Loucy (cell line): ENCODE measurements at regions not wholly inside any gene's neighbourhood (a gene's known extent, or its start where the extent isn't known, plus 50 kb on each side); places are given as distances from the start of the nearest gene placed in this dataset.

Experiments used
- H2AFZ ChIP-seq: fragments of 200-600 bp; sonication (generic); 2 replicates; pipeline ENCODE4 v1.6.0; 2016; ENCODE audit warnings: antibody characterized with exemption, mild to moderate bottlenecking, low read length, moderate library complexity
- H3F3A ChIP-seq: fragments of 200-600 bp; 2 replicates; pipeline ENCODE4 v1.6.0; 2016; ENCODE audit warnings: antibody characterized with exemption, low read depth, mild to moderate bottlenecking
- H3K27me3 ChIP-seq: fragments of 200-600 bp; sonication (generic); 2 replicates; pipeline ENCODE4 v1.6.1; 2014; ENCODE audit warnings: low read length, mild to moderate bottlenecking; ENCODE audit not compliant: insufficient read depth, poor library complexity, severe bottlenecking
- H3K36me3 ChIP-seq: fragments of 200-600 bp; sonication (generic); 2 replicates; pipeline ENCODE4 v1.6.1; 2016; ENCODE audit warnings: low read length; ENCODE audit not compliant: insufficient read depth
- H3K4me1 ChIP-seq: fragments of 200-600 bp; sonication (generic); 2 replicates; pipeline ENCODE4 v1.5.1; 2014; ENCODE audit warnings: low read length, mild to moderate bottlenecking; ENCODE audit not compliant: insufficient read depth, poor library complexity, severe bottlenecking
- H3K4me2 ChIP-seq: fragments of 200-600 bp; sonication (generic); 2 replicates; pipeline ENCODE4 v1.6.0; 2014; ENCODE audit warnings: antibody characterized with exemption, low read length, low read depth, mild to moderate bottlenecking; ENCODE audit not compliant: poor library complexity, severe bottlenecking
- H3K4me3 ChIP-seq: fragments of 200-600 bp; sonication (generic); 2 replicates; pipeline ENCODE4 v1.5.1; 2014; ENCODE audit warnings: low read length, mild to moderate bottlenecking, mixed read lengths; ENCODE audit not compliant: poor library complexity, severe bottlenecking
- H3K79me2 ChIP-seq: fragments of 200-600 bp; sonication (generic); 2 replicates; pipeline ENCODE4 v1.6.1; 2014; ENCODE audit warnings: low read length; ENCODE audit not compliant: insufficient read depth
- H3K9ac ChIP-seq: fragments of 200-600 bp; sonication (generic); 2 replicates; pipeline ENCODE4 v1.6.0; 2014; ENCODE audit warnings: mild to moderate bottlenecking, low read depth, low read length, moderate library complexity; ENCODE audit not compliant: poor library complexity, severe bottlenecking
- H3K9me2 ChIP-seq: fragments of 200-600 bp; sonication (generic); replicated peaks from 2 replicates; pipeline ENCODE4 v1.6.1; 2016; ENCODE audit warnings: low read depth, low read length, mixed read lengths
- H3K9me3 ChIP-seq: fragments of 200-600 bp; sonication (generic); 2 replicates; pipeline ENCODE4 v1.6.1; 2014; ENCODE audit warnings: mild to moderate bottlenecking, antibody characterized with exemption, low read length, low read depth; ENCODE audit not compliant: insufficient read depth
- H4K20me1 ChIP-seq: fragments of 200-600 bp; sonication (generic); 2 replicates; pipeline ENCODE4 v1.6.0; 2014; ENCODE audit warnings: antibody characterized with exemption, low read length, mild to moderate bottlenecking; ENCODE audit not compliant: insufficient read depth, poor library complexity, severe bottlenecking
- CTCF ChIP-seq: fragments of 200-600 bp; sonication (generic); conservative IDR thresholded peaks from 2 replicates; pipeline ENCODE4 v1.5.1; 2014; ENCODE audit warnings: mild to moderate bottlenecking, antibody characterized with exemption, low read length
- EZH2phosphoT487 ChIP-seq: fragments of 200-600 bp; IDR thresholded peaks from 2 replicates; pipeline ENCODE4 v1.6.1; 2018; ENCODE audit warnings: antibody characterized with exemption, mild to moderate bottlenecking, moderate library complexity, borderline replicate concordance

GRCh38 chr1:229751610-229752009 is 125.6 kb downstream of the URB2 start:
- Histone ChIP-seq H3K9ac (no peak overlapping the region), H3K4me3 (no peak overlapping the region), H3K27me3 (no peaks in the 10 kb centered on the region), H3F3A (no peaks in the 10 kb centered on the region), H4K20me1 (no peaks in the 10 kb centered on the region), H3K4me1 (no peaks in the 10 kb centered on the region), H3K9me3 (no peaks in the 10 kb centered on the region), H2AFZ (no peak overlapping the region), H3K79me2 (no peaks in the 10 kb centered on the region), H3K36me3 (no peaks in the 10 kb centered on the region), H3K4me2 (no peak overlapping the region), H3K9me2 (no peaks in the 10 kb centered on the region)
- TF ChIP-seq EZH2phosphoT487 (no peak), CTCF (no peak)

GRCh38 chr1:229752679-229753078 is 126.6 kb downstream of the URB2 start:
- H3K9me3 ChIP-seq = no peaks in the 10 kb centered on the region
- no peaks in the 10 kb centered on the region for H3K36me3 ChIP-seq
- no peak overlapping the region for H3K4me2 ChIP-seq
- no peaks in the 10 kb centered on the region for H3K9me2 ChIP-seq
- H2AFZ ChIP-seq = no peak overlapping the region
- no peaks in the 10 kb centered on the region for H3K79me2 ChIP-seq
- no peaks in the 10 kb centered on the region for H3F3A ChIP-seq
- H3K4me3 ChIP-seq = no peak overlapping the region
- no peak overlapping the region for H3K9ac ChIP-seq
- no peaks in the 10 kb centered on the region for H3K27me3 ChIP-seq
- TF ChIP-seq CTCF = no peak
- no peak for TF ChIP-seq EZH2phosphoT487
- no peaks in the 10 kb centered on the region for H3K4me1 ChIP-seq
- H4K20me1 ChIP-seq = no peaks in the 10 kb centered on the region

- no peaks in the 10 kb centered on the region for H3F3A ChIP-seq
- H3K9me2 ChIP-seq = no peaks in the 10 kb centered on the region
- no peaks in the 10 kb centered on the region for H4K20me1 ChIP-seq
- no peaks in the 10 kb centered on the region for H3K4me1 ChIP-seq
- H3K27me3 ChIP-seq = no peaks in the 10 kb centered on the region
- H3K36me3 ChIP-seq = no peaks in the 10 kb centered on the region
- peak overlapping the region; percentile 9; the same call in 1 of the 2 replicates for H2AFZ ChIP-seq
- H3K4me3 ChIP-seq = no peak overlapping the region
- no peaks in the 10 kb centered on the region for H3K9me3 ChIP-seq
- H3K4me2 ChIP-seq = no peak overlapping the region
- no peak overlapping the region for H3K9ac ChIP-seq
- no peak for TF ChIP-seq EZH2phosphoT487
- no peak for TF ChIP-seq CTCF
- H3K79me2 ChIP-seq = no peaks in the 10 kb centered on the region
Measured at GRCh38 chr1:229753764-229754551, 127.9 kb downstream of the URB2 start.
